SW480 (cell line): ENCODE measurements at regions not wholly inside any gene's neighbourhood (a gene's known extent, or its start where the extent isn't known, plus 50 kb on each side); places are given as distances from the start of the nearest gene placed in this dataset.

Experiments used
- DNase-seq: peaks from one replicate; pipeline ENCODE4 v3.0.0-alpha.2; 2016; ENCODE audit warnings: low spot score

- DNase-seq, result no peak
Measured at GRCh38 chr4:35063031-35063570, 1181.2 kb downstream of the ARAP2 start.

- DNase-seq, result no peak
Measured at GRCh38 chr4:35066406-35066805, 1177.9 kb downstream of the ARAP2 start.

DNA sequence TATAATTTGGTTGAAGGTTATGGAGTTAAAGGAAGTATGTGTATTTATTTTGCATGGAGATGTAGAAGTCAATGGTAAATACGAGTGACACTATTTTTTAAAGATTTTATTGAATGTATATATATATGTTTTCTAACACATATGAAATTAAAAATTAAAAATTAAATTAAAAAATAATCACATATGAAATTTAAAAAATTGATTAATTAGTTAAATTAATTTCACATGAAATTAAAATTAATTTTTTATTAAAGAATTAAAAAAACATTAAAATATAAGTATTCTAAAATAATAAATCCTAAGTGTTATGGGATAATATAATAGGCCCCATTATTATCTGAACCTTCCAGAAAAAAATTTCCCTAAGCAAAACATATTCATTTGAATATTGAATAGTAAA lies 1163.5 kb downstream of the ARAP2 start:
- DNase-seq, result no peak

DNA sequence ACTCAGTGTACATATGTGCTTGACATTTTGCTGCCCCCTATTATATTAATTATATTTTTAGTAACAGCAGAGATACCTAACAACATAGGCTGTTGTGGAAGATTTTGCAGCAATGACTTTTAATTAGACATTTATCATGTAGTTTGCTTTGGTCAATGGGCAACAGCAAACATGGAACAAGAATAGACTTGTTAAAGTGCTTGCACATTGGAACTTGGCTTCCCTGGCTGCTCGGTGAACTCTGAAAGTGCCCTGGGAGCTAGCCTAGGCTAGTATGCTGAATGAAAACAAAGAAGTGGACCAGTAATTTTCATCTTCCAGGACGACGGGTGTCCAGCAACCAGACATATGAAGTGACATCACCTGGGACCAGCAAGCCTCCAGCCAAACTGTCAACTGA lies 1157.1 kb downstream of the ARAP2 start:
- DNase-seq, result no peak

GRCh38 chr4:35100932-35101331 lies 1143.4 kb downstream of the ARAP2 start:
- DNase-seq, result no peak

DNA sequence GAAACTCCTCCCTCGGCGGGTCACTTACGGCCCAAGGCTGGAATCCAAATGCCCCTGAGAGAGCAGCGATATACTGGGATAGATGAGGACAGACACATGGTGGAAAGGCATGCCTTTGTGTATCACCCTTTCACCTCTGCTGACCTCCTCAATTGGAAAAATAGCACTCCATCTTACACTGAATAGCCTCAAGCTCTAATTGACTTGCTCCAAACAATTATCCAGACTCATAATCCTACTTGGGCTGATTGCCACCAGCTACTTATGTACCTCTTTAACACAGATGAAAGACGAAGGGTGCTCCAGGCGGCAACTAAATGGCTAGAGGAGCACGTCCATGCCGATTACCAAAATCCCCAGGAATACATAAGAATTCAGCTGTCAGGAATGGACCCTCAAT lies 1142.2 kb downstream of the ARAP2 start:
- DNase-seq, result no peak

DNA sequence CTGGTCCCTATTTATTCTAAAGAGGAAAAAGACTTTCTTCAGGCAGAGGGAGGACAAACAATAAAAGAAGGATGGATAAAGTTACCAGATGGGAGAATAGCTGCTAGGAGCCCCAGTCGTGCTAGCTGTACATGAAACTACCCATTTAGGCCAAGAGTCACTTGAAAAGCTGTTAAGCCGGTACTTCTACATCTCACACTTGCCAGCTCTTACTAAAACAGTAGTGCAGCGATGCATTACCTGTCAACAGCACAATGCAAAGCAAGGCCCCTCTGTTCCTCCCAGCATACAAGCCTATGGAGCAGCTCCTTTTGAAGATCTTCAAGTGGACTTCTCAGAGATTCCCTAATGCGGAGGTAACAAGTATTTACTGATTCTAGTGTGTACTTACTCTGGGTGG lies 1138.8 kb downstream of the ARAP2 start:
- DNase-seq, result no peak

GRCh38 chr4:35106091-35106734 lies 1138.1 kb downstream of the ARAP2 start:
- no peak for DNase-seq

GRCh38 chr4:35124106-35124505 lies 1120.2 kb downstream of the ARAP2 start:
- DNase-seq, result no peak

DNA sequence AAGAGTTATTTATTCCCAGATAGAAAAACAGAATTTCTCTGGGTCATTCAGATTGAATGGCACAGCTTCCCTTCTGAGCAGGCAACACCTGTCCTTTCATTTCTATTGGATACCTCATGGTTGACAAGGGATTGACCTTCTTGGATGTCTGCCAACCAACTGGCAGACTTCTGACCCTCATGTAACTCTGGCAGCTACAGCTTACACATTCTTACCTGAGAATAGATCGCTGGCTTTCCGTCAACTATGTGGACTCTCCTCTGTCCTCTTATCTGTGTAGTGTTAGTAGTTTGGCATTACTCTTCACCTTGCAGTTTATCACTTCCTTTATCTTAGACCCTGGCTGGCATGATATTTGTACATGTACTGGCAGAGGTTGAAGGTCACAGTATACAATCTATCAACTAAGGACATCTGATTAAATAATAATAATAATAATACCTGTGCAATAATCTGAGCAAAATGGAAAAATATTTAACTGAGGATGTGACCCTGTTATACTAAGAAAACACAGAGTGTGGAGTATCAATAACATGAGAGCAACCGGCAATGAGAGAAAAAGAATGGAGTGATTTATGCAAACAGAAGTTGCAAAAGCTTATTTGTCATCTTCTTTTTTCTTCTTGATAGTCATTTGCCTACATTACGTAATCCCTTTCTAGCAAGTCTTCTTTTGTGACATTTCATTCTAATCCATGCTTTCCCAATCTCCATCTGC lies 1118.2 kb downstream of the ARAP2 start:
- no peak for DNase-seq

GRCh38 chr4:35138449-35138848 lies 1105.9 kb downstream of the ARAP2 start:
- DNase-seq, result no peak

DNA sequence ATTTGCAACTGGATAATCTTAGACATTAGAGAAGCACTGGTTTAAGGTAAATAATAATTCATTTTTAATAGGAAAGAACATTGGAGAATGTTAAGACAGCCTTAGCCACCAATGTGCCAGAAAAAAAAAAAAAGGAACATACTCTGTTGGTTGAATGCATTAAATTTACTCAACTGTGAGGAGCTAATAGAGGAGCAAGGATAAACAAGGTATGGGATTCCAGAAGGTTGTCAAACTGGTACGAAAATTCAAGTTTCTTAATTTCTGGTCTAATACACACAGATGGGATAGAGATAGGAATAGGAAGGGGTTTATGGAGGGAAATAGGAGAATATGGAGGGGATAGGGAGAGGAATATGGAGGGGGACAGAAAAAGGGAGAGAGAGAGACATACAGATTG lies 1096.6 kb downstream of the ARAP2 start:
- DNase-seq, result no peak

DNA sequence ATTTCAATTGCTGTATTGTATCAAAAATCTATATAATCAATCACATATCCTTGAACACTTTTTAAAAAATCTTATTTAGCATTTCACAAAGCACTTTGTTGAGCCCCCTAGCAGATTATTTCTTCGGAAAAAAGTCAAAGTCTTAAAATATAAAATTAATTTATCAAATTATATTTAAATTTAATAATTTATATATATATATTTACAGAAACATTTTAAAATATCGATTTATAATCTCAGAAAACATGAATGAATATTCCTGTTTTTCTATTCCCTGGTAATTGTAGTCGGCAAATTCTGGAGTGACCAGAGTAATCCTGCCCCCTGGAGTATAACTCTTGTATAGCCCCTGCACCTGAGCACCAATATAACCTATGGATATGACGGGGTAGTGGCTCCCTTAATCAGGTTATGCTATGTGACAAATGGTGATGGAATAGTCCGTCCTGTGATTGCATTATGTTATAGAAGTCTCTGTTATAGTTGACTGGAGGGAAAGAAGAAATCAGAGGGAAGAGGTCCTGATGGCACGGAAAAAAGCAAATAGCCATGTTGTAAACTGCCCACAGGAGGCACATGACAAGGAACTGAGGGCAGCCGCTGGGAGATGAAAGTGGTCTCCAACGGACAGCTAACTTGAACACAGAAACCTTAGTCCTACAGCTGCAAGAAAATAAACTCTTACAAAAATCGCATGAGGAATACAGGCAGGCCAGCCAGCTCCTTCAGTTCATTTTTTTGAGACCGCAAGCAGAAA lies 1092.3 kb downstream of the ARAP2 start:
- peak; percentile 20 for DNase-seq

GRCh38 chr4:35163168-35163567 lies 1081.1 kb downstream of the ARAP2 start:
- DNase-seq, result no peak

GRCh38 chr4:35164063-35164462 lies 1080.3 kb downstream of the ARAP2 start:
- DNase-seq, result no peak

DNA sequence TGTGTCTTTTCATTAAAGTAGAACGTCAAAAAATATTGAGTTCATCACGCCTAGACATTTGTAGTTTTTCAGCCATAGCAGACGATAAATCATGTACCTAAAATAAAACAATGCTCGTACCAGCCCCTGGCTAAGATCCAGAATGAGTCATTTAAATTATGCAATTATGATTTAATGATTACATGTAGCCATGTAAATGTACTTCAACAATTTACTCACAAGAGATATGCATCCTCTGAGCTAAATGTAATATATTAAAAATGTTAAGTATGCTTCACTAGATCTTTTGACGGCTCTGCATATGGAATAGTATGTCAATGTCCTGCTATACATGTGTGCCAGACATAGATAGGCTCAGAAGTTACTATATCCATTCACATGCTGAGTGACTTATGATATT lies 1077.8 kb downstream of the ARAP2 start:
- no peak for DNase-seq

DNA sequence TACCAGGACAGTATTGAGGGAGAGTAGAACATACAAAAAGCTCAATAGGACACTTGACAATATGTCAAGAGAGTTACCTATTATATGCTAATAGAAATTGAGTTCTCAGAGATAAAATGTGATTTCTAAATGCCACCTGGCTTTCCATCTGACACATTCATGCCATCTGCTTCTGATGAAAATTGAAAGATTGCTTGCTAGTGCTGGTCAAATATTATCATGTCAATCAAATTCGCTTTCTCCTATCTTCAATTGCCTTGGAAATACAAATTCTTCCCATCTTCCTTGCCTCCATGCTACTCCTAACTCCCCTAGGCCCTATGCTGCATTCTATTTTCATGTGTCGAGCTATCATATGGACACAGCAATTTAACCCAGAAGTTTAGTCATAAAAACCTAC lies 1076.9 kb downstream of the ARAP2 start:
- no peak for DNase-seq

- DNase-seq, result no peak
Measured at GRCh38 chr4:35175487-35175886, 1068.8 kb downstream of the ARAP2 start.

- DNase-seq, result no peak
Measured at GRCh38 chr4:35175894-35176293, 1068.4 kb downstream of the ARAP2 start.

DNA sequence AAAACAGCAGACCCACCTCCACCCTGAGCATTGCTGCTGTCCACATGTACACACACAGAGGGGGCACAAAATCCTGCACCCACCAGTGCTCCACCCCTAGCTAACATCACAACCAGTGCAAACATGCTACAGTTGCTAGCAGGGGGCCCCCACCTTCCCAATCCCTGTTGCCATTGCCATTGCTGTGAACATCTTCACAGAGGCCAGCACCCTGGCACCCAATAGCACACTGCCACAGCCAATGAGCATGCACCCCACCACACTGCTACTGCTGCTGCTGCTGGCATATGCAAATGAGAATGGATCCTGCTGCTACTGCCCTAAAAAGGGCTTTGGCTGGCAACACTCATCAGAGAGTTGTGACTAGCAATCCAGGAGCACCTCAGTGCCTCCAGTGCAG lies 1061.9 kb downstream of the ARAP2 start:
- no peak for DNase-seq

- no peak for DNase-seq
Measured at GRCh38 chr4:35189988-35190613, 1054.2 kb downstream of the ARAP2 start.

GRCh38 chr4:35201403-35201802 lies 1042.9 kb downstream of the ARAP2 start:
- DNase-seq, result no peak

GRCh38 chr4:35216636-35217035 lies 1027.7 kb downstream of the ARAP2 start:
- no peak for DNase-seq
